ENCODE measurements at regions not wholly inside any gene's neighbourhood (a gene's known extent, or its start where the extent isn't known, plus 50 kb on each side); places are given as distances from the start of the nearest gene placed in this dataset.

GRCh38 chr18:64981915-64982314 lies 768.9 kb upstream of the CDH7 start:
- H3K27me3 Mint-ChIP-seq (ENCODE audit: insufficient read depth) = no peaks in the 10 kb centered on the region

GRCh38 chr18:64979791-64980190 lies 771.0 kb upstream of the CDH7 start:
- H3K36me3 Mint-ChIP-seq (ENCODE audit: low read depth) = no peaks in the 10 kb centered on the region
- no peaks in the 10 kb centered on the region for H3K27me3 Mint-ChIP-seq (ENCODE audit: insufficient read depth)
- Histone ChIP-seq H3K27me3 (ENCODE audit: control insufficient read depth, insufficient read depth, low read length, poor library complexity, severe bottlenecking) (no peaks in the 10 kb centered on the region), H3K4me3 (ENCODE audit: low read length) (no peak overlapping the region), H3K4me1 (ENCODE audit: control insufficient read depth, insufficient read depth, low read length) (no peaks in the 10 kb centered on the region), H3K9ac (ENCODE audit: extremely low read depth, low read length, poor library complexity, severe bottlenecking) (no peak overlapping the region), H3K36me3 (ENCODE audit: control insufficient read depth, insufficient read depth, low read length) (no peaks in the 10 kb centered on the region), H3K27ac (ENCODE audit: low read depth, low read length) (no peak overlapping the region), H3K9me3 (ENCODE audit: control insufficient read depth, low read length) (no peaks in the 10 kb centered on the region)
- DNase-seq = no peak
- no peaks in the 10 kb centered on the region for H3K4me1 Mint-ChIP-seq
- no peak overlapping the region for H3K4me3 Mint-ChIP-seq
- H3K27ac Mint-ChIP-seq = no peak overlapping the region
- WGBS, 2 experiments (ENCODE audit: insufficient coverage in 1 of 2, insufficient read length in 1 of 2) = 95% methylated on average over 2 of the region's 2 CpGs; no CpG with 5 or more reads in 1 of the 2 experiments
- no peaks in the 10 kb centered on the region for H3K9me3 Mint-ChIP-seq
- no peak for TF ChIP-seq CTCF (conservative IDR thresholded peaks at IDR 0.05)

More at GRCh38 chr18:64981915-64982314, 768.9 kb upstream of the CDH7 start:
- no peak for TF ChIP-seq CTCF (conservative IDR thresholded peaks at IDR 0.05)
- DNase-seq = no peak
- no peak overlapping the region for H3K4me3 ChIP-seq (ENCODE audit: low read length)
- 93 to 100% methylated on average over 1 to 2 of the region's 2 CpGs for WGBS, 2 experiments (ENCODE audit: insufficient coverage in 1 of 2, insufficient read length in 1 of 2)
- H3K4me1 Mint-ChIP-seq = no peaks in the 10 kb centered on the region
- H3K27ac Mint-ChIP-seq = no peak overlapping the region
- no peaks in the 10 kb centered on the region for H3K36me3 ChIP-seq (ENCODE audit: control insufficient read depth, insufficient read depth, low read length)
- H3K4me3 Mint-ChIP-seq = no peak overlapping the region
- no peaks in the 10 kb centered on the region for H3K9me3 Mint-ChIP-seq
- no peaks in the 10 kb centered on the region for H3K9me3 ChIP-seq (ENCODE audit: control insufficient read depth, low read length)
- no peaks in the 10 kb centered on the region for H3K36me3 Mint-ChIP-seq (ENCODE audit: low read depth)
- H3K9ac ChIP-seq (ENCODE audit: extremely low read depth, low read length, poor library complexity, severe bottlenecking) = no peak overlapping the region
- H3K4me1 ChIP-seq (ENCODE audit: control insufficient read depth, insufficient read depth, low read length) = no peaks in the 10 kb centered on the region
- H3K27ac ChIP-seq (ENCODE audit: low read depth, low read length) = no peak overlapping the region
- H3K27me3 ChIP-seq (ENCODE audit: control insufficient read depth, insufficient read depth, low read length, poor library complexity, severe bottlenecking) = no peaks in the 10 kb centered on the region

- Mint-ChIP-seq H3K36me3 (ENCODE audit: low read depth) (no peaks in the 10 kb centered on the region), H3K27me3 (ENCODE audit: insufficient read depth) (no peaks in the 10 kb centered on the region), H3K4me3 (no peak overlapping the region), H3K4me1 (no peaks in the 10 kb centered on the region), H3K27ac (no peak overlapping the region), H3K9me3 (no peaks in the 10 kb centered on the region)
- DNase-seq = no peak
- H3K9me3 ChIP-seq (ENCODE audit: control insufficient read depth, low read length) = no peaks in the 10 kb centered on the region
- no peaks in the 10 kb centered on the region for H3K4me1 ChIP-seq (ENCODE audit: control insufficient read depth, insufficient read depth, low read length)
- H3K4me3 ChIP-seq (ENCODE audit: low read length) = no peak overlapping the region
- WGBS, 2 experiments (ENCODE audit: insufficient coverage in 1 of 2, insufficient read length in 1 of 2) = 84 to 94% methylated on average over 5 to 8 of the region's 8 CpGs
- no peak for TF ChIP-seq CTCF (conservative IDR thresholded peaks at IDR 0.05)
- H3K9ac ChIP-seq (ENCODE audit: extremely low read depth, low read length, poor library complexity, severe bottlenecking) = no peak overlapping the region
- no peaks in the 10 kb centered on the region for H3K36me3 ChIP-seq (ENCODE audit: control insufficient read depth, insufficient read depth, low read length)
- H3K27me3 ChIP-seq (ENCODE audit: control insufficient read depth, insufficient read depth, low read length, poor library complexity, severe bottlenecking) = no peaks in the 10 kb centered on the region
- no peak overlapping the region for H3K27ac ChIP-seq (ENCODE audit: low read depth, low read length)
These were observed 776.3 kb upstream of the CDH7 start for GRCh38 chr18:64974391-64975125.

Data from endodermal cell (in vitro differentiated cells).